CD4-positive, alpha-beta T cell treated with Interleukin-10 for 1 hour (primary cell): ENCODE measurements at regions not wholly inside any gene's neighbourhood (a gene's known extent, or its start where the extent isn't known, plus 50 kb on each side); places are given as distances from the start of the nearest gene placed in this dataset.

Source experiments
- DNase-seq: peaks from one replicate; pipeline ENCODE4 v3.0.0-alpha.2; 2020

- DNase-seq = no peak
Observed at GRCh38 chr2:60400462-60401246, 152.8 kb downstream of the BCL11A start.

DNA sequence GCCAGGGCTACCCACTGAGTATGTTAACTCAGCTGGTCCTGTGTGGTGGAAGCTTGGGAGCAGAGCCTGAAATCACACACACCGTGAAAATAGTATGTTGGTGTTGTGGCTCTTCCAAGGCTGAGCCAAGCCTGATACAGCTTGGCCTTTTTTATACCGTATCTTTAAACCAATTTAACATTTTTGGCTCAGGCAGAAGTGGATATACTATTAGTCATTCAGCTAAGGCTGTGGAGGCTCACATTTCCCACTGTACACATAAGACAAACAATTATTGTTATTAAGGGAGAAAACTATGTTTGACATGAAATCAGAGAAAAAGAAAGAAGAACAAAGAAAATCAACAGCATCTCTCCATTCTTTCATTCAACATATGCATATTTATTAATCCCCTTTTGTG lies 159.0 kb downstream of the BCL11A start:
- DNase-seq = no peak

- no peak for DNase-seq
Observed at GRCh38 chr2:60391649-60392375, 161.6 kb downstream of the BCL11A start.

- no peak for DNase-seq
Observed at GRCh38 chr2:60391230-60391629, 162.2 kb downstream of the BCL11A start.

- DNase-seq = no peak
Observed at GRCh38 chr2:60386436-60386835, 167.0 kb downstream of the BCL11A start.

GRCh38 chr2:60385648-60386047 lies 167.8 kb downstream of the BCL11A start:
- DNase-seq = no peak

DNA sequence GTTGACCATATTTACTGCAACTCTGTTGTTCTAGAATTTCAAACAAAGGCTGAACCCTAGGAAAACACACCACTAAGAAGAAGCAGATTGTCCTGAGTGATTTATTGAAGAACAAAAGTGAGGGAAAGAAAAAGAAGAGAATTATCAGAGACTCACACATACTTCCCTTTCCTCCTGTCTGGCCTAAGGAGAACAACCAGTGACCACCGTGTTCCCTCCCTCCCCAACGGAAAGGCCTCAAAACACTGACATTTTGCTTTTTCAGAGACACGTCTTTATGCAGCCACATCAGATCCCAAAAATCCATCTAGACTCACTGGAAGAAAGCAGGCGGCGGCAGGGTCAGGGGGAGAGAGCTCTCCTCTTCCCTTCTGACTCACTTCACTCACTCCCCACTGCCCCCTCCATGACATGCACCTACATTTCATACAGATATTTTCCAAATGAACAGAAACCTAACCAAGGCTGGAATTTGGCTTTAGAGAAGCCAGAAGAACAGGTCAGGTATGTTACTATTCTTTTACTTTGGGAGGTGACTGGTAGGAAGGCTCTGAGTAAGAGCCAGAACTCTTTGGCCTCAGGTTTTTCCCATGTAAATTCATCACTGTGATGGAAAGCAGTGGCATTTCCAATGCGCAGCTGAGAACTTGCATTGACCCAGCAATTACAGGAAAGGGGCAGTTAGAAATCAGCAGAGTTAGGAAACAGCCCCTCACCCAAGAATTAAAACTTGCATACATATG lies 169.9 kb downstream of the BCL11A start:
- DNase-seq = no peak

DNA sequence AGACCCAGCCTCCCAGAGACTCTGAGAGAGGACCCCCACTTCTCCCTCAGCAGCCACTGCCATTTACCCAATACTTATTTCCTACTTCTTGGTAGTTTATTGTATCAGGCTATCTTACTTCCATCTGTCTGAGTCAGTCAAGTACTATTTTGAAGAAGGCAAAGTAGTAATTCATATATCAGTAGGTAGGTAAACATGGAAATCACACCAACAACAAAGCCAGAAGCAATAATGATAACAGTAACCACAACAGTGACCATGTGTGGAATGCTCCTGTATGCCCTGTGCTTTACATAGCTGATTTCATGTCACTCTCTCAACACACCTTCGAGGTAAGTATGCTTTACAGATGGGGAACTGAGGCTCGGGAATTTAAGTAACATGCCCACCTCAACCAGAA lies 173.0 kb downstream of the BCL11A start:
- no peak for DNase-seq

GRCh38 chr2:60379684-60380083 lies 173.8 kb downstream of the BCL11A start:
- DNase-seq = no peak

DNA sequence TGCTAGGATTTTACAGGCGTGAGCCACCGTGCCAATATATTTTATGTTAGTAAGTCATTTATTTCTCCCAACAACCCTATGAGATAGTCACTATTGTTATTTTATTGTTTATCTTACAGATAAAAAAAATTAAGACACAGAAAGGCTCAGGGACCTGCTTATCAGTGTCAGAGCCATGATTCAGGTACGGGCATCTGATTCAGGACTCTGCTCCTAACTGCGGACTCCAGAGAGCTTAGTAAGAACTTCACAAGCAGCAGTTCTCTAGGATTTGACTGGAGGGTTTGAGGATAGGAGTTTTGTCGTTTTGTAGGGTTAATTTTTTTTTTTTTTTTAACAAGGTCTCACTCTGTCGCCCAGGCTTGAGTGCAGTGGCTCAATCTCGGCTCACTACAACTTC lies 174.2 kb downstream of the BCL11A start:
- DNase-seq = no peak

- no peak for DNase-seq
Observed at GRCh38 chr2:60377825-60378224, 175.6 kb downstream of the BCL11A start.

GRCh38 chr2:60376252-60376651 lies 177.2 kb downstream of the BCL11A start:
- DNase-seq = no peak

DNA sequence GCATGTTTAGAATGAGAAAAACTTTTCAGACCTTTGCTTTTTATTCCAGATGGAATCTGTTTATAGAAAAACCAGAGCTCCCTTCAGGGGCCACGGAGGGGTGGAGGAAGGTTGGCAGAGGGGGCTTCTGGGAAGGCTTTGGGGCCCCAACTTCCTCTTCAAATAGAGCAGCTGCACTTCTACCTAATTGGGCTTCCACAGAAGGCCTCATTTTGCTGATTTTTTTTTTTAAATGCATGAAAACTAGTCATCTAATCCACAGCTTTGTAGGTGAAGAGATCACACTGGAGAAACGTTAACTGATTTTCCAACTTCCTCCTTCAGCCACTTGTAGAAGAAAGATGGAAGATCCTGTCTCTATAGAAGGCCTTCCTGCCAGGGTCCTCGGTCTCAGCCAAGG lies 181.8 kb downstream of the BCL11A start:
- no peak for DNase-seq

DNA sequence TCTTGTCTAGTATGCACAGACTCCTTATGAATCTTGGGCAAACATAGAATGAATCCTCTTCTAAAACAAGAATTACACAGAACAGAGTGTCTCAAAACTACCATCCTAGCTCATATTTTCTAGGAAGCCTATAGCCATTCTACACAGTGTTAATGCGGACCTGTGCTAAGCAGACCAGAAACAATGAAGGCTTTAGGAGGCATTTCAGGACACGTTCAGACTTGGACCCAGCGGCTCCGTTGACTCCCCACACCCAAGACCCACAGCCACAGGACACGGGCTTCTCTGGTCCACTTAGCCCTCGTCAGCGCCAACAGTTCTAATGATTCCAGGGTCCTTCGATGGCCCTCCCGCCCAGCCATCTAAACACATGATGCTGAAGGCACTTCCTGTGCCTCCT lies 182.2 kb downstream of the BCL11A start:
- no peak for DNase-seq

GRCh38 chr2:60370814-60371213 lies 182.6 kb downstream of the BCL11A start:
- DNase-seq = no peak

GRCh38 chr2:60368456-60368855 lies 185.0 kb downstream of the BCL11A start:
- no peak for DNase-seq

GRCh38 chr2:60366135-60366712 lies 187.2 kb downstream of the BCL11A start:
- no peak for DNase-seq

DNA sequence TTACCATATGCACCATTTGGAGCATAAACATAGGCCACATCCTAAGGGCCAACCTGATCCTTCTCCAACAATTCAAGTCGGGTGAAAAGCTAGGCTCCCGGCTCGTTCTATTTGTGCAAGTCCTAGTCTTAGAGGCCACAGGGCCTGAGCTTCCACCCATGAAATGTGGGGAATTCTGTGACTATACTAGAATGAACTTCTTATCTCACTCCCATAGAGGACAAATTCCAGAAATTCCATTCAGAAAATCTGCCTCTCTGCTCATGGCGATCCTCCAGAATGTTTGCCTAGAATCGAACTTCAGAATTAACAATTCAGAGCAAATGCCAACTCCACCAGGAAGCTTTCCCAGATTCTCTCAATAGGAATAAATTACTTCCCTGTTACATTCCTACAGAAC lies 187.9 kb downstream of the BCL11A start:
- no peak for DNase-seq

DNA sequence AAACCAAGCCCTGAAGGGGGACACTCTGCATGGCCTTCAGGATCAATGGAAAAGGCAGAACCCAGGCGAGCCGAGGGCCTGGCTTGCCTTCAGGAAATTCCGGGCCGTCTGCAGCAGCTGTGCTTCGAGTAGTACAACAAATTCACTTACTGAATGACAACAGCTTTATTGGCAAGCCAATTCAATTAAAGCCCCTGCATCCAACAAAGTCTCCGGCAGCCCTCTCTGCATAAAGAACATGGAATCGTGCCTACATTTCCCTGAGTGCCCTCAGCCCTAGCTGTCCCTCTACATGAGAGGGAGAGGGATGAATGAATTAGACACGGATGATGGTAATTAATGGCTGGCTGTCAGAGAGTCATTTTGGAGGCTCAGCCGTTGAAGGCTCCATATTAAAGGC lies 189.0 kb downstream of the BCL11A start:
- DNase-seq = no peak

- DNase-seq = no peak
Observed at GRCh38 chr2:60361498-60361897, 192.0 kb downstream of the BCL11A start.

DNA sequence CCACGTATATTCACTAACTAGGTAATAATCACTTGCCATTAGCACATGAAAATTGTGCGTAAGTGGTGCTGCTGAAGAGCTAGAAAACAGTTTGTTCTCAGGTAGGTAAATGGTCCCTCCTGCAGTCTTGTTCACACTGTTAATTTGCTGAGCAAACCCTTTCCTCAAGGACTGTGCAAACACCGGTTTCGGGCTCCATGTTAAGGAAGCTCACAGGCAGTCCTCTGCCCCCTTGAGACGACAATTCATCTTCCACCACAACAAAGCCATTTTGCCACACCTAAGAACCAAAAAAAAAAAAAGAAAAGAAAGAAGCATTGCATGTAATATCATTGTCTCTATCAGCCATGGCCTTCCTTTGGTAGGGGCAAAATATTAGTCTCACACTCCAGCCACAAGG lies 193.9 kb downstream of the BCL11A start:
- DNase-seq = no peak

- no peak for DNase-seq
Observed at GRCh38 chr2:60358476-60358875, 195.0 kb downstream of the BCL11A start.

DNA sequence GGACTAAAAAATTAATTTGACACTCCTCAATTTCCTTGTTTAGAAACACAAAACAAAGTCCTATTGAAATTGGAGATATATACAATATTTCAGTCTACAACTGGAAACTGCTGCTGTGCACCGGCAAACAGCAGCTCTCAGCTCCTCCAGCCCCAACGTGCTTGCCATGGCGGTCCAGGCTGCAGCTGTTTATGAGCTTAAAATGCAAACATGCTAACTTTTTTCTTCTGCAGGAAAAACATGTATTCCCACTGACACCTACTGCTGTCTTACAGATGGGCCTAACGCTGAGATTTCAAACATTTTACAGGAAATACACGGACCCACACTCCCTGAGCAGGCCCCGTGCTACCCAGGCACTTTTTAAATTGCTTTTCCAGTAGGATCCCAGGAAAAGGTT lies 195.5 kb downstream of the BCL11A start:
- no peak for DNase-seq

GRCh38 chr2:60356346-60356745 lies 197.1 kb downstream of the BCL11A start:
- no peak for DNase-seq
